ENCODE measurements at regions not wholly inside any gene's neighbourhood (a gene's known extent, or its start where the extent isn't known, plus 50 kb on each side); places are given as distances from the start of the nearest gene placed in this dataset.
"Not testable (repeated sequence)": the region's sequence is repeated elsewhere in the genome, so short reads cannot be mapped to it uniquely, and the experiment has no call there.

- no peaks in the 10 kb centered on the region for H3K9me3 ChIP-seq (ENCODE audit: control insufficient read depth, insufficient read depth, low read length)
- H3K4me1 ChIP-seq (ENCODE audit: insufficient read depth, low read length), result no peaks in the 10 kb centered on the region
- no peak overlapping the region for H3K9ac ChIP-seq (ENCODE audit: low read depth, low read length)
- H3K36me3 ChIP-seq (ENCODE audit: insufficient read depth, low read length), result no peaks in the 10 kb centered on the region
These were observed 848.8 kb upstream of the ACO1 start for GRCh38 chr9:31535651-31536050.

- Histone ChIP-seq H3K9ac (ENCODE audit: low read depth, low read length) (no peak overlapping the region), H3K4me1 (ENCODE audit: insufficient read depth, low read length) (no peaks in the 10 kb centered on the region), H3K9me3 (ENCODE audit: control insufficient read depth, insufficient read depth, low read length) (no peaks in the 10 kb centered on the region), H3K36me3 (ENCODE audit: insufficient read depth, low read length) (no peaks in the 10 kb centered on the region)
These were observed 848.0 kb upstream of the ACO1 start for GRCh38 chr9:31536471-31536870.

- Histone ChIP-seq H3K9me3 (ENCODE audit: control insufficient read depth, insufficient read depth, low read length) (no peaks in the 10 kb centered on the region), H3K4me1 (ENCODE audit: insufficient read depth, low read length) (no peaks in the 10 kb centered on the region), H3K9ac (ENCODE audit: low read depth, low read length) (no peak overlapping the region), H3K36me3 (ENCODE audit: insufficient read depth, low read length) (no peaks in the 10 kb centered on the region)
These were observed 842.6 kb upstream of the ACO1 start for GRCh38 chr9:31541721-31542281.

- H3K36me3 ChIP-seq (ENCODE audit: insufficient read depth, low read length), result no peaks in the 10 kb centered on the region
- no peaks in the 10 kb centered on the region for H3K9me3 ChIP-seq (ENCODE audit: control insufficient read depth, insufficient read depth, low read length)
- no peak overlapping the region for H3K9ac ChIP-seq (ENCODE audit: low read depth, low read length)
- H3K4me1 ChIP-seq (ENCODE audit: insufficient read depth, low read length), result 0 out of 2 replicates have a peak, but pooled peaks cover under 1% of the 10 kb centered on the region
These were observed 841.9 kb upstream of the ACO1 start for GRCh38 chr9:31542384-31543055.

- no peak overlapping the region for H3K9ac ChIP-seq (ENCODE audit: low read depth, low read length)
- no peaks in the 10 kb centered on the region for H3K4me1 ChIP-seq (ENCODE audit: insufficient read depth, low read length)
- no peaks in the 10 kb centered on the region for H3K9me3 ChIP-seq (ENCODE audit: control insufficient read depth, insufficient read depth, low read length)
- H3K36me3 ChIP-seq (ENCODE audit: insufficient read depth, low read length), result no peaks in the 10 kb centered on the region
These were observed 829.5 kb upstream of the ACO1 start for GRCh38 chr9:31554941-31555340.

GRCh38 chr9:31556667-31557463 is 827.6 kb upstream of the ACO1 start:
- no peaks in the 10 kb centered on the region for H3K36me3 ChIP-seq (ENCODE audit: insufficient read depth, low read length)
- H3K9ac ChIP-seq (ENCODE audit: low read depth, low read length), result no peak overlapping the region
- H3K4me1 ChIP-seq (ENCODE audit: insufficient read depth, low read length), result no peaks in the 10 kb centered on the region
- no peaks in the 10 kb centered on the region for H3K9me3 ChIP-seq (ENCODE audit: control insufficient read depth, insufficient read depth, low read length)

GRCh38 chr9:31572190-31572589 is 812.3 kb upstream of the ACO1 start:
- H3K9ac ChIP-seq (ENCODE audit: low read depth, low read length); H3K4me1 ChIP-seq (ENCODE audit: insufficient read depth, low read length); H3K36me3 ChIP-seq (ENCODE audit: insufficient read depth, low read length); H3K9me3 ChIP-seq (ENCODE audit: control insufficient read depth, insufficient read depth, low read length): not testable (repeated sequence)

- H3K9me3 ChIP-seq (ENCODE audit: control insufficient read depth, insufficient read depth, low read length), result no peaks in the 10 kb centered on the region
These were observed 810.9 kb upstream of the ACO1 start for GRCh38 chr9:31573561-31573960.

GRCh38 chr9:31574006-31574765 is 810.3 kb upstream of the ACO1 start:
- Histone ChIP-seq H3K9me3 (ENCODE audit: control insufficient read depth, insufficient read depth, low read length) (no peaks in the 10 kb centered on the region), H3K9ac (ENCODE audit: low read depth, low read length) (no peak overlapping the region), H3K4me1 (ENCODE audit: insufficient read depth, low read length) (no peaks in the 10 kb centered on the region), H3K36me3 (ENCODE audit: insufficient read depth, low read length) (no peaks in the 10 kb centered on the region)

More at GRCh38 chr9:31573561-31573960, 810.9 kb upstream of the ACO1 start:
- H3K4me1 ChIP-seq (ENCODE audit: insufficient read depth, low read length), result no peaks in the 10 kb centered on the region
- no peaks in the 10 kb centered on the region for H3K36me3 ChIP-seq (ENCODE audit: insufficient read depth, low read length)
- H3K9ac ChIP-seq (ENCODE audit: low read depth, low read length), result no peak overlapping the region

GRCh38 chr9:31582071-31582470 is 802.4 kb upstream of the ACO1 start:
- Histone ChIP-seq H3K9me3 (ENCODE audit: control insufficient read depth, insufficient read depth, low read length) (no peaks in the 10 kb centered on the region), H3K4me1 (ENCODE audit: insufficient read depth, low read length) (no peaks in the 10 kb centered on the region), H3K9ac (ENCODE audit: low read depth, low read length) (no peak overlapping the region), H3K36me3 (ENCODE audit: insufficient read depth, low read length) (no peaks in the 10 kb centered on the region)

- H3K9me3 ChIP-seq (ENCODE audit: control insufficient read depth, insufficient read depth, low read length), result no peaks in the 10 kb centered on the region
- no peaks in the 10 kb centered on the region for H3K36me3 ChIP-seq (ENCODE audit: insufficient read depth, low read length)
- no peaks in the 10 kb centered on the region for H3K4me1 ChIP-seq (ENCODE audit: insufficient read depth, low read length)
These were observed 801.9 kb upstream of the ACO1 start for GRCh38 chr9:31582561-31582960.

GRCh38 chr9:31585158-31585557 is 799.3 kb upstream of the ACO1 start:
- Histone ChIP-seq H3K9ac (ENCODE audit: low read depth, low read length) (no peak overlapping the region), H3K9me3 (ENCODE audit: control insufficient read depth, insufficient read depth, low read length) (no peaks in the 10 kb centered on the region), H3K4me1 (ENCODE audit: insufficient read depth, low read length) (no peaks in the 10 kb centered on the region), H3K36me3 (ENCODE audit: insufficient read depth, low read length) (no peaks in the 10 kb centered on the region)

More at GRCh38 chr9:31582561-31582960, 801.9 kb upstream of the ACO1 start:
- H3K9ac ChIP-seq (ENCODE audit: low read depth, low read length), result no peak overlapping the region

GRCh38 chr9:31587146-31587545 is 797.3 kb upstream of the ACO1 start:
- no peaks in the 10 kb centered on the region for H3K36me3 ChIP-seq (ENCODE audit: insufficient read depth, low read length)
- H3K9me3 ChIP-seq (ENCODE audit: control insufficient read depth, insufficient read depth, low read length), result no peaks in the 10 kb centered on the region
- H3K4me1 ChIP-seq (ENCODE audit: insufficient read depth, low read length), result no peaks in the 10 kb centered on the region
- no peak overlapping the region for H3K9ac ChIP-seq (ENCODE audit: low read depth, low read length)

- Histone ChIP-seq H3K9me3 (ENCODE audit: control insufficient read depth, insufficient read depth, low read length) (no peaks in the 10 kb centered on the region), H3K9ac (ENCODE audit: low read depth, low read length) (no peak overlapping the region), H3K4me1 (ENCODE audit: insufficient read depth, low read length) (no peaks in the 10 kb centered on the region)
These were observed 796.4 kb upstream of the ACO1 start for GRCh38 chr9:31588006-31588405.

More at GRCh38 chr9:31588006-31588405, 796.4 kb upstream of the ACO1 start:
- H3K36me3 ChIP-seq (ENCODE audit: insufficient read depth, low read length), result no peaks in the 10 kb centered on the region
